ENCODE measurements at regions not wholly inside any gene's neighbourhood (a gene's known extent, or its start where the extent isn't known, plus 50 kb on each side); places are given as distances from the start of the nearest gene placed in this dataset.
"Not testable (repeated sequence)": the region's sequence is repeated elsewhere in the genome, so short reads cannot be mapped to it uniquely, and the experiment has no call there.

GRCh38 chrX:43279341-43279808 is 376.7 kb upstream of the MAOA start:
- intact Hi-C loops (cut with micrococcal nuclease; ENCODE audit: unreplicated experiment) = no loop called here
- H3K9me3 Mint-ChIP-seq (ENCODE audit: unreplicated experiment) = peaks cover 7% of the 10 kb centered on the region
- no TSS peak for BruUV-seq (replicated peaks)
- H3K27me3 Mint-ChIP-seq (ENCODE audit: insufficient read depth, unreplicated experiment) = no peaks in the 10 kb centered on the region
- Histone ChIP-seq H3K9me3 (0 out of 2 replicates have a peak, but pooled peaks cover 3% of the 10 kb centered on the region), H3K4me1 (no peaks in the 10 kb centered on the region), H3K4me3 (ENCODE audit: low read depth, low read length) (no peak overlapping the region), H3K36me3 (ENCODE audit: control insufficient read depth, insufficient read depth, low read length) (no peaks in the 10 kb centered on the region), H3K27me3 (replicated peaks; ENCODE audit: control insufficient read depth, insufficient read depth, low read length) (no peaks in the 10 kb centered on the region)
- H3K4me3 Mint-ChIP-seq (ENCODE audit: unreplicated experiment) = no peak overlapping the region
- no peak for TF ChIP-seq CTCF (IDR thresholded peaks at IDR 0.05; ENCODE audit: insufficient read depth in 1 of 2, low read depth in 1 of 2, low read length in 1 of 2, severe bottlenecking in 1 of 2, unreplicated experiment in 1 of 2)
- H3K27ac Mint-ChIP-seq (ENCODE audit: unreplicated experiment) = no peak overlapping the region
- H3K4me1 Mint-ChIP-seq (ENCODE audit: low read depth, unreplicated experiment) = no peaks in the 10 kb centered on the region
- ChIA-PET POLR2A (no interaction called here), CTCF (no interaction called here)
- no peak for DNase-seq
- H3K36me3 Mint-ChIP-seq (ENCODE audit: insufficient read depth, unreplicated experiment) = no peaks in the 10 kb centered on the region

- intact Hi-C loops (cut with micrococcal nuclease; ENCODE audit: unreplicated experiment) = no loop called here
- H3K4me1 Mint-ChIP-seq (ENCODE audit: low read depth, unreplicated experiment) = no peaks in the 10 kb centered on the region
- H3K9me3 Mint-ChIP-seq (ENCODE audit: unreplicated experiment) = peaks cover 7% of the 10 kb centered on the region
- H3K4me3 ChIP-seq (ENCODE audit: low read depth, low read length) = no peak overlapping the region
- no peak for DNase-seq
- ChIA-PET POLR2A (no interaction called here), CTCF (no interaction called here)
- no TSS peak for BruUV-seq (replicated peaks)
- no peak overlapping the region for H3K4me3 Mint-ChIP-seq (ENCODE audit: unreplicated experiment)
- H3K4me1 ChIP-seq = no peaks in the 10 kb centered on the region
- no peak for TF ChIP-seq CTCF (IDR thresholded peaks at IDR 0.05; ENCODE audit: insufficient read depth in 1 of 2, low read depth in 1 of 2, low read length in 1 of 2, severe bottlenecking in 1 of 2, unreplicated experiment in 1 of 2)
- H3K36me3 Mint-ChIP-seq (ENCODE audit: insufficient read depth, unreplicated experiment) = no peaks in the 10 kb centered on the region
- H3K27me3 Mint-ChIP-seq (ENCODE audit: insufficient read depth, unreplicated experiment) = no peaks in the 10 kb centered on the region
- H3K9me3 ChIP-seq = no peaks in the 10 kb centered on the region
- no peaks in the 10 kb centered on the region for H3K36me3 ChIP-seq (ENCODE audit: control insufficient read depth, insufficient read depth, low read length)
- no peaks in the 10 kb centered on the region for H3K27me3 ChIP-seq (replicated peaks; ENCODE audit: control insufficient read depth, insufficient read depth, low read length)
- H3K27ac Mint-ChIP-seq (ENCODE audit: unreplicated experiment) = no peak overlapping the region
Measured at GRCh38 chrX:43283187-43283586, 372.9 kb upstream of the MAOA start.

DNA sequence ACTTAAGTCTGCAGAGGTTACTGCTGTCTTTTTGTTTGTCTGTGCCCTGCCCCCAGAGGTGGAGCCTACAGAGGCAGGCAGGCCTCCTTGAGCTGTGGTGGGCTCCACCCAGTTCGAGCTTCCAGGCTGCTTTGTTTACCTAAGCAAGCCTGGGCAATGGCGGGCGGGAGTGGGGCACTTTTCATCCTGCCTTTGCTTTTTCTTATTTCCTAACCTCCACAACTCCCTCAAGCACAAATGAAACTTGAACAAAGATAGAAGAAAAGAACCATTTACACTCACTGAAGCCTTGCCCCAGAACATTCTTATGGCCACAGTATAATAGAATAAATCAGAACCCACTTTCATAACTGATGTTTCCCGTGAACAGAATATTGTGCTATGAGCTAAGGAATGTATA is 344.5 kb upstream of the MAOA start:
- H3K4me3 Mint-ChIP-seq (ENCODE audit: unreplicated experiment); H3K27me3 ChIP-seq (replicated peaks; ENCODE audit: control insufficient read depth, insufficient read depth, low read length); H3K27me3 Mint-ChIP-seq (ENCODE audit: insufficient read depth, unreplicated experiment); H3K9me3 ChIP-seq; POLR2A ChIA-PET; H3K4me1 Mint-ChIP-seq (ENCODE audit: low read depth, unreplicated experiment); H3K4me3 ChIP-seq (ENCODE audit: low read depth, low read length); BruUV-seq (replicated peaks); H3K27ac Mint-ChIP-seq (ENCODE audit: unreplicated experiment); H3K36me3 Mint-ChIP-seq (ENCODE audit: insufficient read depth, unreplicated experiment); H3K4me1 ChIP-seq; intact Hi-C loops (cut with micrococcal nuclease; ENCODE audit: unreplicated experiment); H3K9me3 Mint-ChIP-seq (ENCODE audit: unreplicated experiment); DNase-seq; CTCF ChIA-PET; H3K36me3 ChIP-seq (ENCODE audit: control insufficient read depth, insufficient read depth, low read length): not testable (repeated sequence)

GRCh38 chrX:43313035-43313434 is 343.1 kb upstream of the MAOA start:
- H3K4me1 ChIP-seq = 0 out of 2 replicates have a peak, but pooled peaks cover 6% of the 10 kb centered on the region
- TF ChIP-seq CTCF (IDR thresholded peaks at IDR 0.05; ENCODE audit: insufficient read depth in 1 of 2, low read depth in 1 of 2, low read length in 1 of 2, severe bottlenecking in 1 of 2, unreplicated experiment in 1 of 2) = no peak
- ChIA-PET POLR2A (no interaction called here), CTCF (no interaction called here)
- DNase-seq = no peak
- Mint-ChIP-seq H3K36me3 (ENCODE audit: insufficient read depth, unreplicated experiment) (no peaks in the 10 kb centered on the region), H3K27me3 (ENCODE audit: insufficient read depth, unreplicated experiment) (no peaks in the 10 kb centered on the region), H3K4me3 (ENCODE audit: unreplicated experiment) (no peak overlapping the region), H3K27ac (ENCODE audit: unreplicated experiment) (no peak overlapping the region), H3K9me3 (ENCODE audit: unreplicated experiment) (peaks cover 8% of the 10 kb centered on the region), H3K4me1 (ENCODE audit: low read depth, unreplicated experiment) (peaks cover 5% of the 10 kb centered on the region)
- intact Hi-C loops (cut with micrococcal nuclease; ENCODE audit: unreplicated experiment) = no loop called here
- BruUV-seq (replicated peaks) = no TSS peak
- H3K36me3 ChIP-seq (ENCODE audit: control insufficient read depth, insufficient read depth, low read length) = no peaks in the 10 kb centered on the region
- no peaks in the 10 kb centered on the region for H3K9me3 ChIP-seq
- no peak overlapping the region for H3K4me3 ChIP-seq (ENCODE audit: low read depth, low read length)
- H3K27me3 ChIP-seq (replicated peaks; ENCODE audit: control insufficient read depth, insufficient read depth, low read length) = no peaks in the 10 kb centered on the region

All from Caco-2 (cell line).